GM12891 (cell line): ENCODE measurements at regions not wholly inside any gene's neighbourhood (a gene's known extent, or its start where the extent isn't known, plus 50 kb on each side); places are given as distances from the start of the nearest gene placed in this dataset.

Experiments
- PAX5 ChIP-seq: IDR thresholded peaks from 2 replicates; pipeline ENCODE4 v1.6.1; 2011; ENCODE audit warnings: low read length, moderate library complexity, mild to moderate bottlenecking; ENCODE audit not compliant: insufficient read depth, severe bottlenecking
- POLR2A ChIP-seq: IDR thresholded peaks from 2 replicates; pipeline ENCODE4 v1.6.1; 2011; ENCODE audit warnings: low read depth, low read length, control low read depth
- POLR2AphosphoS5 ChIP-seq: IDR thresholded peaks from 2 replicates; pipeline ENCODE4 v1.6.1; 2011; ENCODE audit warnings: low read depth, low read length, control low read depth
- POU2F2 ChIP-seq: IDR thresholded peaks from 2 replicates; pipeline ENCODE4 v1.6.1; 2011; ENCODE audit warnings: low read depth, mild to moderate bottlenecking, control low read depth, low read length, moderate library complexity
- TAF1 ChIP-seq: IDR thresholded peaks from 2 replicates; pipeline ENCODE4 v1.6.1; 2011; ENCODE audit warnings: low read depth, low read length, control low read depth

- TF ChIP-seq POLR2AphosphoS5 (no peak), TAF1 (no peak), POLR2A (no peak), PAX5 (no peak), POU2F2 (no peak)
Measured at GRCh38 chr12:94795520-94795919, 145.2 kb upstream of the TMCC3 start.
